Germinal center (tissue), 1 donor: ENCODE measurements at regions not wholly inside any gene's neighbourhood (a gene's known extent, or its start where the extent isn't known, plus 50 kb on each side); places are given as distances from the start of the nearest gene placed in this dataset.
"Not testable (repeated sequence)": the region's sequence is repeated elsewhere in the genome, so short reads cannot be mapped to it uniquely, and the experiment has no call there.

Experiments
- DNase-seq: peaks from one replicate; pipeline ENCODE4 v3.0.0; 2012; ENCODE audit warnings: mixed read lengths, low spot score

DNA sequence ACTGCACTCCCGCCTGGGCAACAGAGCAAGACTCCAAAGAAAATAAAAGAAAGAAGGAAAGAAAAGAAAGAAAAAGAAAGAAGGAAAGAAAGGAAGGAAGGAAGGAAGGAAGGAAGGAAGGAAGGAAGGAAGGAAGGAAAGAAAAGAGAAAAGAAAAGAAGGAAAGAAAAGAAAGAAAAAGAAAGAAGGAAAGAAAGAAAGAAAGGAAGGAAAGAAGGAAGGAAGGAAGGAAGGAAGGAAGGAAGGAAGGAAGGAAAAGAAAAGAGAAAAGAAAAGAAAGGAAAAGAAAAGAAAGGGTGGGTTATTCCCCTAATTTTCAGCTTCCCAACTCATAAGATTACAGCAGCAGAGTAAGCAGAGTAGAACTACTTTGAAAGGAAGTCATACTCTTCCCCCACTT lies 64.4 kb downstream of the TMEM200C start:
- DNase-seq: not testable (repeated sequence)

DNA sequence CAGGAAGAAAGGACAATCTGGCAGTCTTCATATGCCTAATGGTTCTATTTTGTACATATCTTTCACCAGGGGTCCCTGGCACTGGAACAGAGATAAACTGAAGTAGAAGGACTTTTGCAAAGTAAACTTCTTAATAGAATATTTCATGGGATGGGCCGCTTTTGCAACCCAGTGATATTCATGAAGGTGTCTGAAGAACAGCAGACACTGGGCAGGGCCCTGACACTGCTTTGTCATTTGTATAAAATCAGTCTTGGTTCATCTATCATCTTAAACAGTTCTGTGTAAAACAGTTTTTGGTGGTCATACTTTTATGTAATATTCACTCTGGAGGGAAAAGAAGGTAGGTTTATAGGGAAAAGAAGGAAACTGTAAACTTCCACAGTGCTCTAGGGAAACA lies 66.4 kb downstream of the TMEM200C start:
- DNase-seq: no peak

DNA sequence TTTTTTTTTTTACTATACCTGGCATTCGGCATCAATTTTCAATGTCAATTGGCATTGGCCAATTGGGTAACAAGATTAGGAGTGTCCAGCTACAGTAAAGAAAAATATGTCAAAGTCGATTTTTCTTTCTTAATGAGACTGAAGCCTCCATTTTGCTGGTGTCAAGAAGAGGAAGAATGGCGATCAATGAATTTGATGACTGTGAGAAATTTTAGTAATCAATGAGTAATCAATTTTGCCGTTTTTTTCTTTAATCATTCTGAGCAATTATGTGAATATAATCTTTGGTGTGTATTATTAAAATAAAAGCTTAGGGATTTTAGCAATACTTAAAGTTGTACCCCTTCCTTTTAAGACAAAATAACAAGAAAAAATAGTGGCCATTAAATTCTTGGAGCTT lies 69.7 kb downstream of the TMEM200C start:
- DNase-seq: no peak

DNA sequence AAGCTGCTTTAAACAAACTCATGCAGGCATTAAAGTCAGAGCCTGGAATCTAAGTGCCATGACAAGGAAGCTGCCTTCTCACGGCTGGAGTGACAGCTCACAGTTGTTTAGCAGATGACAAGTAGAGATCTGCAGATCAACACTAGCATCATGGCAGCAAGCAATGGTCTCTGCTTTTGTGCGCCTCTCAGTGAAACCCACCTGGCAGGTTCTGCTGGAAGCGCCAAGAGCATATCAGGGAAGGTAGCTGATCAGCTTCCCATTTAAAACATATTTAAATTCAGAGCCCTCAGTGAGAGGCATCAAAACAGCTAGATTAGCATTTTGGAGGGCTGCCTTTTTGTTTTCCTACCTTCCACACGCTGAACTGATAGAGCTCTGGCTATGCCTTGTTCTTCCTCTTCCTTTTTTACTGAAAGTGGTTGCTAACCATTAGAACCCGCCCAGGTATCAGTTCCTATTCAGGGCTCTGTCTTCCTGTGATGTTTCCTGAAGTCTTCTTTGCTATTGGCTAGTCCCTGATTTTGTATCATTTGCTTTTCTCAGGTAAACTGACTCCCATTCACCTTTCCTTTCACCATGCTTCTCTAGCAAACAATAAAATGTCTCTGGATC lies 70.8 kb downstream of the TMEM200C start:
- no peak for DNase-seq

DNA sequence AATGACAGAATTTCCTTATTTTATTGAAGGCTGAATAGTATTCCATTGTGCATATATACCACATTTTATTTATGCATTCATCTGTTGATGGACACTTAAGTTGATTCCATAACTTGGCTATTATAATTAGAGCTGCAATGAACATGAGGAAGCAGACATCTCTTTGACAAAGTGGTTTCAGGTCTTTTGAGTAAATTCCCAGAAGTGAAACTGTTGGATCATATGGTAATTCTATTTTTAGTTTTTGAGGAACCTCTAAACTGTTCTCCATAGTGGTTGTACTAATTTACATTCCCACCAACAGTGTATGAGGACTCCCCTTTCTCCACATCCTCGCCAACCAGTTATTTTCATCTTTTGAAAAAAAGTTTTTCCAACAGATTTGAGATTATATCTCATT lies 77.5 kb downstream of the TMEM200C start:
- DNase-seq: no peak

DNA sequence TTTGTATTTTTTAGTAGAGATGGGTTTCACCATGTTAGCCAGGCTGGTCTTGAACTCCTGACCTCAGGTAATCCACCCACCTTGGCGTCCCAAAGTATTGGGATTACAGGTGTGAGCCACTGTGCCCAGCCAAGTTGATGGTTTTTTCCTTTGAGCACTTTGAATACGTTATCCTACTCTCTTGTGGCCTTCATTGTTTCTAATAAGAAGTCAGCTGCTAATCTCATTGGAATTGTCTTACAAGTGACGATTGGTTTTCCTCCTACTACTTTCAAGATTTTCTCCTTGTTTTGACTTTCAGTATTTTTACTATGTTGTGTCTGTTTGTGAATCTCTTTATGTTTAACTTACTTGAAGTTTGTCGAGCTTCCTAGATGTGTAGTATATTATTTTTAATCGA lies 88.5 kb downstream of the TMEM200C start:
- DNase-seq: no peak

DNA sequence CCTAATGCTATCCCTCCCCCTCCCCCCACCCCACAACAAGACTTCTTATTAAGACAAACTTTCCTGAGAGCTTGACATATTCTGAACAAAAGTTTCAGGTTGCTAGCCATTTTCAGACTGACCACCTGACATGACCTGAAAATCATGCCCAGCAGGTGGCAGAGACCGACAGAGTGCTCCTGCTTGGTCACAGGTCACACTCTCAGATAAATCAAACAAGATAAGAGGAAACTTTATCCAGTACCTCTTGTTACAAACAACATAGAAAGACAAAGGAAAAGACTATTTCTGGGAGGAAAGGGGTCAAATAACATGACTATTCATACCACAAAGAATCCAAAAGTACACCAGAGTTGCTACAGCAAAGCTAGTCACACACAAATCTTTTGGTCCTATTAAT lies 107.4 kb downstream of the TMEM200C start:
- no peak for DNase-seq

DNA sequence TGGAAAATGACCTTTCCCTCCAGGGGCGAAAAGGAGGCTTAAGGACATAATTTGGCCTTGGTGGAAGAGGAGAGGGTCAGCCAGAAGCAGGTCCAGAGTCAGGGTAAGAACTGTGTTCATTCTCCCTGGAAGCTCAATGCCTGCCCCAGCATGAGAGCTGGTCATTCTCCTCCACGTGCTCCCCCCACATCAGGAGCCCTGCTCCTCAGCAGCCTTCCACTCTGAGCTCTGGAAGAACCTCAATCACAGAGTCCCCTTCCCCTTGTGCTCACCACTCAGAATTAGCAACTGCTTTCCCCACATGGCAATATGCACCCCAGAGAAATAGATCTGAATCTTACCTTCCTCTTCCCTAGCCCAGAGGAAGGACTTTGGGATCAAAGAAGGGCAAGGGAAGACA lies 115.4 kb downstream of the TMEM200C start:
- no peak for DNase-seq

DNA sequence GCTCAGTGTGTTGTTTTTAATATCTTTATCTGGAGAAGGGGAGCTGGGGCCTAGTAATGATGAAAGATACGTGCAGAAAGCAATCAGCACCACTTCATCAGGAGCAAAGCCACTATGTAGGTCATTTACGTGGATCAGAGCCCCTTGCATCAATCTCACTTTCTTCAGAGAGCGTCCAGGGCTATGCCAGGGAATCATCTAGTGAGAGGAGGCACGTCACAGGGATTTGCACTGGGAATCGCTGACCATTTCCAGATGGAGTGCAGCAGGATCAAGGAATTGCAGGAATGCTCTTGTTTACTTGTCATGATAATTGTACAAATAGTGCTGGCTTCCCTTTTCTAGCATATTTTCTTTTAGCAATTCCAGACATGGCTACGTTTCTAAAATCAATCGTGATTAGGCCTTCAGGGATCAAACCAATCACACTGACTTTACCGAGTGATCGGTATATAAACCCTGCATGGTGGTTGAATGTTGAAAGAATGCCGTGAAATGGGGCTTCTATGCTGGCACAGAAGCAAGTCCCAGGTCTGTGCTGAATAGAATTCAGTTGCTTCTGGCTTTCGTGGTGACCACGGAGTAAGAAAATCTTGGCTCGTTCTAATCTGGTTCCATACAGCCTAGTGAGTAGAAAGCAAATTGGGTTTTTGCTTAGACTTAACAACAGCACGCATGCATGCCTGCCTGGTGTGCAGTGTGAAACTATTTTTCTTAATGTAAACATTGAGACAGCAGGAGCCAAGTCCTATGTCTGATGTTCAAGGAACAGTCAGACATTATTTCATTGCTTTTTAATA lies 122.8 kb downstream of the TMEM200C start:
- DNase-seq: no peak

DNA sequence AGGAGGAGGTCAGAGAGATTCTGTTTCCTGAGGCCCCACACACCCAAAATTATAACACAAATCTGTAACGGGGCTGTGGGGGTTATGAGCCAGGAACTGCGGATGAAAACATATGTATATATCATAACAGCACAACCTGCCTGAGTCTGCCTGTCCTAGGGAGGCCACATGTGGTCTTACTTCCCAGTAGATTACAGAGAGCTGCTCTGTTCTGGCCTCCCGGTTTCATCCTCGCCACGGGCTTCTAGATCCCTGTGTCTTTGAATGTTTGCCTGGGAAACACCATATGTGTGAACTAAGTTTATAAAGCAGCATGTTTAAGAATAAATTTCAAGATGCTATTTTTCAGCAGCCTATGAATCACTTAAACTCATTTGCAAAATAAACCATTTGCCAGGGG lies 124.0 kb downstream of the TMEM200C start:
- DNase-seq: no peak

DNA sequence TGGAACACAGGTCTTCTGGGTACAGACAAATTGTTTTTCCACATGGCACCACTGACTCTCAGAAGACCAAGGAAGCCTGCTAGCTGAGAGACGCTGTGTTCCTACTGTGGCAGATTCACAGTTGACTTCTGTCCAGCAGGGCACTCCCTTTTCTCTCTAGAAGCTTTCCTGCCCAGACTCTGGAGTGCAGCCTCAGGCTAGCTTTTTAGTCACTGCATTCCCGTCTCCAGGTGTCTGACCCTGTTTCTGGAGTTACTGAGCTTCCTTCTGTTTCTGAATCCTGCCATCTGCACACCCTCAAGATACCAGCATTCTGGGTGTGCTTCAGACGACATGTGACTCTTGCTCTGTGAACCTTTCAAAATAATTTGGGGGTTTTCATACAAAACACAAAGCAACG lies 125.1 kb downstream of the TMEM200C start:
- DNase-seq: no peak

DNA sequence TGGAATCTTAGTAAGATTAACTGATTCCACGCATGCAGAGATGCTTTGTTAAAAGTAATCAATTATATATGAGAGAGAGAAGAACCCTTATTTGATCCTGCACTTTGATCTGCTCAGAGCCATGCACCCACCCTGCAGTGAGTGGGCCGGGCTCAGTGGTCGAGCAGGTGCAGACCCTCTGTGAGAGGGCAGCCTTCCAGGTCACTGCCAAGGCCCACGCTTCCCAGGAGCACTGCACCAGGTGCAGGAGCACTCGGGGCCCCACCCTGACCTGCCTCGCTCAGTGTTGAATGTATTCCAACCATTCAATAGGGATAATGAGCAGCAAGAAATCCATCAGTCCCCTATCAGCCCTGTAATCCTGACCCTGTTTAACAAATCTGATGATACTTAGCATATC lies 126.9 kb downstream of the TMEM200C start:
- no peak for DNase-seq

DNA sequence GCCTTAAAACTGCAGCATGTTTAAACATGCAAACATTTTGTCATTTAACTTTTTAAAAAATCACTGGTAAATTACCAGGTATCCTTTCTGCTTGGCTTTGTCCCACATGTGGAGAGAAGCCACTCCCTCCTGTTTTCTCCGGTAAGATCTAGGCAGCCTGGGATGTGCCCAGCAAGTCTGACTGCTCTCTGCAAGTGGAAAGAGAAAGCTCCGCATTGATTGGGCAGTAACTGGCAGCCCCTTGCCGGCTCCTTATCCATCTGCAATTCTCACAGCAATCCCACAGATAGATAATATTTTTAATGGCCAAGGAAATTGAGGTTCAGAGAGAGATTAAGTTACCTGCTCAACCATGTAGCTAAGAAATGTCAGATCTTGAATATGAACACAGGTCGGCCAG lies 136.1 kb downstream of the TMEM200C start:
- DNase-seq: no peak

DNA sequence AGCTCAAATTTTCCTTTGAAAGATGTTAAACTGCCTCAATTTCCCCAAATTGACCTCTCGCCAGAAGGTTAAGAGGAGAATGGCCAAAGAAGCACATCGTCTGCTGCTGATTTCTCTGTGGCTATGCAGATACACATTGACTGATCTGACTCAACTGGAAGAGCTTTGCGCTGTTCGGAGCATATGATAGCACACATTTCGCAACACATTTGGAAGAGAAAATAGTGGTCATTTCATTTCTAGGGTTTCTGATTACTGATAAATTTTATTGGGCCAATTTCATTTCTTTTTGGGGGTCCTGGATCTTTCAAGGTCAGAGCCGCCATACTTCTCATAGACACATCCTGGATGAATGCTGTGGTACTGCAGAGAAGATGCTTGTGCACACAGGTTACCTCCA lies 138.5 kb downstream of the TMEM200C start:
- DNase-seq: no peak

DNA sequence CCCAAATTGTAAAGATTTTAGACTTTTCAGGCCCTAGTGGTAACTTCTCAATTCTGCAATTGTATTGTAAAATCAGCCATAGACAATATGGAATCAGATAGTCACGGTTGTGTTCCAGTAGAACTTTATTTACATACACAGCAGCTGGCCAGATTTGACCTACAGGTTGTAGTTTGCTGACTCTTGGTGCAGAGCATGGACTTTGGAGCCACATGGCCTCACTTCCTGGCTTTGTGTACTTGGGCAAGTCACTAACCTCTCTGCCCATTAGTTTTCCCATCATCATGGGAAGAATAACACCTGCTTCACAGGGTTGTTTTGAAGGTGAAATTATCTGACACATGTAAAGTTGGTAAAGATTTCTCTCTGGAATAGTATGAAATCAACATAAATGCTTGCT lies 147.6 kb downstream of the TMEM200C start:
- no peak for DNase-seq

DNA sequence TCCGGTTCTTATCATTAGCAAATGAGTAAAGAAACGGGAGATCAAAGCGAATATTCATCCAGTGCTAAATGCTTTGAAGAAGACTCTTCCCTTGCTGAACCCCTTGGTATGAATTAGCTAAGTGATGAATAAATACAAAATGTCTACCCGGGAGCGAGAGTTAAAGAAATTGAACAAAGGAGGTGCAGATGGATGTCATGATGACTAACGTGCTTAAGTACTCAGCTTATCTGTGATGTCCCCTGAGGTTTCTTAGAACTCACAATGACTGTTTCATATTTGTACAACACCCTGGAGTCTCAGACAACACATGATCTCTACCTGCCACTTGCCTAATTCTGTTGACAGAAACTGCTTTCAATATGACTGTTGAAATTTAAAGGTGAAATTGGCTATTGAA lies 148.5 kb downstream of the TMEM200C start:
- DNase-seq: no peak

DNA sequence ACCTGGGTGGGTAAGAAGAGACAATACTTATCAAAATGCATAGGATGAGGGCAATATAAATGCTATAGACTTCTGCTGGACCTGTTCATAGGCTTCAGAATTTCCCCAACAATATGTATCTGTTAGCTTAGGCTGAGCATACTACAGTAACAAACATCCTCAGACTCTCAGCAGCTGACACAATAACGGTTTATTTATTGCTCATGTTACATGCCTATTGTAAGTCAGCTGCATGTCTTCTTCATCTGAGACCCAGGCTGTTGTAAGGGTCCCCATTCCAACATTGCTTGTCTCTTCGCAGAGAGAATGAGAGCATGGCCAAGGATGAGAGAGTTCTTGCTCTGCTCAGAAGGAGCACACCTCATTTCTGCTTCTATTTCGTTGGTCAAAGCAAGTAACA lies 150.7 kb downstream of the TMEM200C start:
- DNase-seq: no peak

DNA sequence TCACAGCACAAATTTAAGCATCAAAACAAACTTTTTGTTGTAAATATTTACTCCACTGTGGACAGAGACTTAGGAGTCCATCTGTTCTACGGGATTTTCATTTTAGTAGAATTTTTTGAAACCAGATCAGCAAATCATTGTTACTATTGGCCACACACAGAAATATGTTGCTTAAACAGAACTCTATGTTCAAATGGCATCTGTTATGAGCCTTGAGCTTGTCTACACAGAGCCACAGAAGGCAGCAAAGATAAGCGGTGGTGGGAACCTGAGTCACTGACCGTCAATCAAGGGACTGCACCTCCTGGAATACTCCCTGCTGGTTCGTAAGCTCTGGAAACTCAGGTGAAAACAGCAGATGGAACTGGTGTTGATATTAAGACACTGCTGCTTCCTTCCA lies 156.8 kb downstream of the TMEM200C start:
- no peak for DNase-seq

DNA sequence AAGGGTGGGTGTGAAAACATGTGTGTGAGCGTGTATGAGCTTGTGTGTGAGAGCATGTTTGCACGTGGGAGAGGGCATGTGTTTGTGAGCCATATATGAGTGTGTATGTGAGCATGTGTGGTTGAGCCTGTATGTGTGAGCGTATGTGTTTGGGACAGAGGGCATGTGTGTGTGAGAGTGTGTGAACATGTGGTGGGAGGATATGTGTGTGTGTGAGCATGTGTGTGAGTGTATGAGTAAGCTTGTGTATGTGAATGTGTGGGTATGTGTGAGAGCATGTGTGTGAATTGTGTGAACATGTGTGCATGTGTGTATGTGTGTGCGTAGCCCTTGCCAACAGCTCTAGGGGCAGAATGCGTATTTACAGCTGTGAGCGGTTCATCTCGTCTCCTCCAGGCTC lies 163.0 kb downstream of the TMEM200C start:
- DNase-seq: no peak

DNA sequence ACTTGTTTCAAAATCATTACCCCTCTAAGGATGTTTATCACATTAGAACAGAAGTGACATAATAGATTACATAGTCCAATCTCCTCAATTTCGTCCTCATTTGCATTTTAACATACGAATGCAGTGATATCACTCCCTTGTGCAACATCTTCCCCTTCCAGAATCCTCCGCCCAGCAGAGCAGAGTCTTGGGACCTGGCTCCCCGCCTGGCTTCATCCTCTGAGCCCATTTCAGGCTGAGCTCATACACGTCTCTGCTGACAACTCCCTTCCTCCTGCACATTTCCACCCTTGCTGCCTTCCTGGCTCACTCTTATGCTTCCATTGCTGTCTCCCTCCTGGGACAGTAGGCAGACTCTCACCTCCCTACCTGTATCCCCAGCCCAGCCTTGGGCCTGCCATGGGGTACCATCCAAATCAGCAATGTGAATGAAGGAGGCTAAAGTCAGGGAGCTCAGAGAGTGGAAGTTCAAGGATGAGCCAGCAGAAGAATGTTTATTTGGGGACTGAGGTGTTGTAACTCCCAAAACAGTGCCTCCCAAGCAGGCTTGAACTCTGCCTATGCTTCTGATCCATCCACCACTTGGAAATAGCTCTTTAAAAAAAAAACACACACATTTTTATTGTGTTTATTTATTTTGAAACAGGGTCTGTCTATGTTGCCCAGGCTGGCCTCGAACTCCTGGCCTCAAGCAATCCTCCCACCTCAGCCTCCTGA lies 165.2 kb downstream of the TMEM200C start:
- no peak for DNase-seq

DNA sequence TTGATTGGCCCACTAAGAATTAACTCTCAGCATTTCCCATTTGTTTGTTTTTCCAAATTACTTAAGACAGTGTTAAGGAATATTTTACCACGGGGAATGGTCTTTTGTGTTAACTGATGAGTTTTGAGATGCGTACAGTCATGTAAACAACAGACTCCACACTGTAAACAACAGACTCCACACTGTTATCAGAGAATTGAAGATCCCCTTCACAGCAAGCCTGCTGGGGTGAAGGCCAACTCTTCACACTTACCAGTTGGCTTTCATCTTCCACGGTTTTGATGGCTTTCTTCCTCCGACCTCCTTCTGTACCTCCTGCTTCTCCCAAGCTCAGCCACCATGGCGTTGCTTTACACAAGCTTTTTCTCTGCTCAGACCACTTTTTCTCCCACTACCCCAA lies 166.8 kb downstream of the TMEM200C start:
- no peak for DNase-seq

DNA sequence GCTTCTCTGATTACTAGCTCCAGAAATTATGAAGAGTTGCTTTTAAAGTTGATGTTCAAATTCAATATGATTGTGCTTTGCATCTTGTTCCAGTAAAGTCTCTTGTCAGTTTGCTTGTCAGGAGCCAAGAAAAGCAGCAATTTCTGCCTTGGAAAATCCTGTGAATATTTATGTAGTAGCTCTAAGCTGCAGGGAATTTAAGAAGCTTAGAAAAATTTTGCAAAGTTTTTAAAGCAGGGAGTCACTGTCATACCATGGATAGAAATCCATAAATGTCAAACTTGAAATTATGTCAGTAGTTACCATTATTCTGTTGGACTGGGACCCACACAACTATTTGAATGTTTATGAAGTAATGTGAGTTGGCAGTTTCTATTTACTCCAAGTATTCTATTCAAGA lies 169.3 kb downstream of the TMEM200C start:
- DNase-seq: no peak

DNA sequence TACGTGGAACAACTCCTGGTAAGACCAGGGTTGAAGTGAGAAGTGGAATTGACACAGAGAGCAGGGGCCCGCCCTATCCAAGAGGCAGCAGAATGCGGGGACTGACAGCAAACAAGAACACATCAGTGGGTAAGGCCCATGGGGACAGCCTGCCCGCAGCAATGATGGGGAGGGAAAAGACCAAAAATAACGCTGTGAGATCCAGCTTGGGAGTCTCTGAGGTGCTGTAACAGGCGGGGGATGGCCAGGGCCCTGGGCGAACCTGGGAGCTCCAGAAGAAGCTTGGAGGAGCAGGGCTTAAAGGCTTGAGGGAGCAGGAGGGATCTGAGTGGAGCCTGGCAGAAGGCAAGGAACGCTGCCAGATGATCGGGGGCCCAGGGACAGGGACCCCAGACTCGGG lies 173.4 kb downstream of the TMEM200C start:
- no peak for DNase-seq
